Neural cell (in vitro differentiated cells): ENCODE measurements at regions not wholly inside any gene's neighbourhood (a gene's known extent, or its start where the extent isn't known, plus 50 kb on each side); places are given as distances from the start of the nearest gene placed in this dataset.

Experiments used
- H2AFZ ChIP-seq: fragments of 200-600, 300-800 bp; sonication (generic), shearing (Covaris generic); 2 replicates; pipeline ENCODE4 v1.6.0; 2014; ENCODE audit warnings: low read depth, mild to moderate bottlenecking, antibody characterized with exemption, low read length, moderate library complexity
- H3F3A ChIP-seq: fragments of 200-600 bp; shearing (Covaris generic); 2 replicates; pipeline ENCODE4 v1.6.1; 2016; ENCODE audit warnings: mild to moderate bottlenecking, moderate library complexity, mixed read lengths, antibody characterized with exemption, low read length; ENCODE audit not compliant: insufficient read depth, poor library complexity, severe bottlenecking
- H3K27ac ChIP-seq: fragments of 200-600, 300-800 bp; sonication (generic), shearing (Covaris generic); 2 replicates; pipeline ENCODE4 v1.5.1; 2014; ENCODE audit warnings: mild to moderate bottlenecking, low read length, moderate library complexity
- H3K27me3 ChIP-seq: fragments of 300-800, 200-600 bp; sonication (generic), shearing (Covaris generic); 2 replicates; pipeline ENCODE4 v1.6.0; 2014; ENCODE audit warnings: mild to moderate bottlenecking, low read depth, low read length, moderate library complexity; ENCODE audit not compliant: insufficient read depth
- H3K36me3 ChIP-seq: fragments of 300-800, 200-600 bp; sonication (generic), shearing (Covaris generic); 2 replicates; pipeline ENCODE4 v1.5.1; 2014; ENCODE audit warnings: mild to moderate bottlenecking, antibody characterized with exemption, low read length, moderate library complexity; ENCODE audit not compliant: insufficient read depth
- H3K4me2 ChIP-seq: fragments of 300-800, 200-600 bp; sonication (generic), shearing (Covaris generic); 2 replicates; pipeline ENCODE4 v1.6.0; 2014; ENCODE audit warnings: mild to moderate bottlenecking, low read length
- H3K4me3 ChIP-seq: fragments of 300-800, 200-600 bp; sonication (generic), shearing (Covaris generic); 2 replicates; pipeline ENCODE4 v1.5.1; 2014; ENCODE audit warnings: mild to moderate bottlenecking, low read length, moderate library complexity
- H3K79me2 ChIP-seq: fragments of 200-600 bp; shearing (Covaris generic); replicated peaks from 2 replicates; pipeline ENCODE4 v1.6.0; 2014; ENCODE audit warnings: mild to moderate bottlenecking, low read length, moderate library complexity; ENCODE audit not compliant: insufficient read depth
- H3K9ac ChIP-seq: fragments of 300-800, 200-600 bp; sonication (generic), shearing (Covaris generic); 2 replicates; pipeline ENCODE4 v1.6.1; 2016; ENCODE audit warnings: mild to moderate bottlenecking, low read length, mixed read lengths
- H3K9me2 ChIP-seq: fragments of 200-600 bp; shearing (Covaris generic); 2 replicates; pipeline ENCODE4 v1.6.1; 2016; ENCODE audit warnings: mild to moderate bottlenecking, low read length, mixed read lengths; ENCODE audit not compliant: insufficient read depth
- H3K9me3 ChIP-seq: fragments of 200-600, 300-800 bp; sonication (generic), shearing (Covaris generic); 2 replicates; pipeline ENCODE4 v1.6.1; 2016; ENCODE audit warnings: mild to moderate bottlenecking, mixed run types, low read length, moderate library complexity, mixed read lengths
- H4K20me1 ChIP-seq: fragments of 200-600 bp; shearing (Covaris generic); 2 replicates; pipeline ENCODE4 v1.6.1; 2016; ENCODE audit warnings: mild to moderate bottlenecking, mixed run types; ENCODE audit not compliant: insufficient read depth
- EP300 ChIP-seq: fragments of 450-650 bp; conservative IDR thresholded peaks from 2 replicates; pipeline ENCODE4 v1.6.1; 2014; ENCODE audit warnings: antibody characterized with exemption, mild to moderate bottlenecking, moderate library complexity; ENCODE audit not compliant: poor library complexity, severe bottlenecking
- EZH2 ChIP-seq: fragments of 200-600, 300-800 bp; shearing (Covaris generic), sonication (generic); IDR thresholded peaks from 2 replicates; pipeline ENCODE4 v1.6.1; 2014; ENCODE audit warnings: antibody characterized with exemption, low read length, borderline replicate concordance, mild to moderate bottlenecking; ENCODE audit not compliant: insufficient read depth, poor library complexity, severe bottlenecking
- MXI1 ChIP-seq: fragments of 450-650 bp; conservative IDR thresholded peaks from 2 replicates; pipeline ENCODE4 v1.6.1; 2014; ENCODE audit warnings: antibody characterized with exemption, mild to moderate bottlenecking; ENCODE audit not compliant: poor library complexity, severe bottlenecking
- POLR2AphosphoS5 ChIP-seq: IDR thresholded peaks from 2 replicates; pipeline ENCODE4 v1.6.1; 2012
- RAD21 ChIP-seq: fragments of 450-650 bp; conservative IDR thresholded peaks from 2 replicates; pipeline ENCODE4 v1.6.1; 2014; ENCODE audit warnings: antibody characterized with exemption, mild to moderate bottlenecking, moderate library complexity
- REST ChIP-seq: IDR thresholded peaks from 2 replicates; pipeline ENCODE4 v1.6.1; 2012; ENCODE audit warnings: borderline replicate concordance
- SMC3 ChIP-seq: fragments of 450-650 bp; conservative IDR thresholded peaks from 2 replicates; pipeline ENCODE4 v1.6.1; 2014; ENCODE audit warnings: antibody characterized with exemption, mild to moderate bottlenecking, moderate library complexity; ENCODE audit not compliant: poor library complexity
- TAF1 ChIP-seq: IDR thresholded peaks from 2 replicates; pipeline ENCODE4 v1.6.1; 2012; ENCODE audit warnings: low read depth
- TF ChIP-seq, protein P1 (sequence below): fragments of 450-650 bp; IDR thresholded peaks from 2 replicates; pipeline ENCODE4 v1.5.1; 2014; ENCODE audit warnings: antibody characterized with exemption, mild to moderate bottlenecking, moderate library complexity; ENCODE audit not compliant: poor library complexity, severe bottlenecking

- Histone ChIP-seq H3K9me3 (peaks cover 4% of the 10 kb centered on the region), H4K20me1 (no peaks in the 10 kb centered on the region), H3K9ac (no peak overlapping the region), H2AFZ (no peak overlapping the region), H3K36me3 (no peaks in the 10 kb centered on the region), H3K9me2 (no peaks in the 10 kb centered on the region), H3K4me2 (no peak overlapping the region), H3K79me2 (no peaks in the 10 kb centered on the region), H3K4me3 (no peak overlapping the region), H3K27me3 (no peaks in the 10 kb centered on the region), H3K27ac (no peak overlapping the region), H3F3A (no peaks in the 10 kb centered on the region)
- no peak for TF ChIP-seq REST
Measured at GRCh38 chr6:921400-921799, 228.5 kb upstream of the EXOC2 start.

- Histone ChIP-seq H3K4me2 (no peak overlapping the region), H3K9me2 (no peaks in the 10 kb centered on the region), H3K9ac (no peak overlapping the region), H3K79me2 (no peaks in the 10 kb centered on the region), H2AFZ (no peak overlapping the region), H3K27me3 (no peaks in the 10 kb centered on the region), H3K27ac (no peak overlapping the region), H3F3A (no peaks in the 10 kb centered on the region), H3K4me3 (no peak overlapping the region), H3K36me3 (no peaks in the 10 kb centered on the region), H3K9me3 (peaks cover 4% of the 10 kb centered on the region), H4K20me1 (no peaks in the 10 kb centered on the region)
- TF ChIP-seq MXI1 (no peak), EZH2 (no peak), POLR2AphosphoS5 (no peak)
- TF ChIP-seq, protein P1, sequence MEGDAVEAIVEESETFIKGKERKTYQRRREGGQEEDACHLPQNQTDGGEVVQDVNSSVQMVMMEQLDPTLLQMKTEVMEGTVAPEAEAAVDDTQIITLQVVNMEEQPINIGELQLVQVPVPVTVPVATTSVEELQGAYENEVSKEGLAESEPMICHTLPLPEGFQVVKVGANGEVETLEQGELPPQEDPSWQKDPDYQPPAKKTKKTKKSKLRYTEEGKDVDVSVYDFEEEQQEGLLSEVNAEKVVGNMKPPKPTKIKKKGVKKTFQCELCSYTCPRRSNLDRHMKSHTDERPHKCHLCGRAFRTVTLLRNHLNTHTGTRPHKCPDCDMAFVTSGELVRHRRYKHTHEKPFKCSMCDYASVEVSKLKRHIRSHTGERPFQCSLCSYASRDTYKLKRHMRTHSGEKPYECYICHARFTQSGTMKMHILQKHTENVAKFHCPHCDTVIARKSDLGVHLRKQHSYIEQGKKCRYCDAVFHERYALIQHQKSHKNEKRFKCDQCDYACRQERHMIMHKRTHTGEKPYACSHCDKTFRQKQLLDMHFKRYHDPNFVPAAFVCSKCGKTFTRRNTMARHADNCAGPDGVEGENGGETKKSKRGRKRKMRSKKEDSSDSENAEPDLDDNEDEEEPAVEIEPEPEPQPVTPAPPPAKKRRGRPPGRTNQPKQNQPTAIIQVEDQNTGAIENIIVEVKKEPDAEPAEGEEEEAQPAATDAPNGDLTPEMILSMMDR = no peak
Measured at GRCh38 chr6:920512-920911, 227.6 kb upstream of the EXOC2 start.

DNA sequence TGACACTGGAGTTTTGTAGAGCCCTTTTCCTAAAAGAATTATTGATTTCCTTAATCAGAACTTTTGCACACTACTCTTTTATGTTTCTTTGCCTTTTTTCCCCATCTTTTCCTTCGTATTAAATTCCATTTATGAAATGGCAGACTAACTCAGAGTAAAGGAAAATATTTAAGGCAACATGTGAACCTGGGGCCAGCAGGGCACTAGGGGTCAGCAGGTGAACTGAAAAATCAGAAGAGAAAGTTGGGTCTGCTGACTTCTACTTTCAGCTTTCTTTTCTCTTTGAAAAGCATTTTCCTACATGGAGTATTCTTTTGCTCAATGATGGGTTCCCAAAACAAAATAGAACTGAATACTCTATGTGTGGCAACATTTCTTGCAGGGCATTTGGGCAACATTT is 226.6 kb upstream of the EXOC2 start:
- no peaks in the 10 kb centered on the region for H3K36me3 ChIP-seq
- TF ChIP-seq RAD21 (no peak), MXI1 (no peak), EZH2 (no peak), EP300 (no peak), TAF1 (no peak), POLR2AphosphoS5 (no peak), SMC3 (no peak), REST (no peak)
- TF ChIP-seq, protein P1 = no peak
- no peaks in the 10 kb centered on the region for H3K27me3 ChIP-seq
- H3K9ac ChIP-seq = no peak overlapping the region
- H3K4me3 ChIP-seq = no peak overlapping the region
- H3F3A ChIP-seq = no peaks in the 10 kb centered on the region
- no peak overlapping the region for H3K27ac ChIP-seq
- no peaks in the 10 kb centered on the region for H3K79me2 ChIP-seq
- H3K4me2 ChIP-seq = no peak overlapping the region
- no peaks in the 10 kb centered on the region for H4K20me1 ChIP-seq
- H3K9me2 ChIP-seq = no peaks in the 10 kb centered on the region
- H2AFZ ChIP-seq = no peak overlapping the region
- H3K9me3 ChIP-seq = peaks cover 4% of the 10 kb centered on the region
